Stimulated activated CD4-positive, alpha-beta T cell treated with anti-CD3 and anti-CD28 coated beads, Interleukin-4, amount 100 ng/mL, for 4 hours (primary cell): ENCODE measurements at regions not wholly inside any gene's neighbourhood (a gene's known extent, or its start where the extent isn't known, plus 50 kb on each side); places are given as distances from the start of the nearest gene placed in this dataset.
"Not testable (repeated sequence)": the region's sequence is repeated elsewhere in the genome, so short reads cannot be mapped to it uniquely, and the experiment has no call there.

Experiments used
- DNase-seq, 2 experiments: peaks; one replicate each; pipeline ENCODE4 v3.0.0-alpha.2; 2020

DNA sequence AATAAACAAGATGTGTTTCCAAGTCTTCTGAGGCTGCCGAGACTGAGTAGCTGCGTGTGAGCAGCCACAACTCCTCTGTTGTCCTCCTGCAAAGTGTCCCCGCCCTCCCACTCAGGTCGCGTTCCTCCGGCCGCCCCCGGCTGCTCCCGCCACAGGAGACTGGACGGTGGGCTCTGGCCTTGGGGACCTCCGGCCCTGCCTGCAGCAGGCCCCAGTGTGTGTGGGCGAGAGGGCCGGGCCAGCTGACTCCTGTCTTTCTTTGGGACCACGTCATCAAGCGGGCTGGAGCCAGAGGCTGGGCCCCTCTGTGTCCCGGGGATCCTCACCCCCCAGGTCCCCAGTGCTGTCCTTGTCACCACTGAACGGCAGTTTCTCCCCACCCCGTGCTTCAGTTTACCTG lies 175.3 kb downstream of the NPIPB11 start:
- no peak for DNase-seq

- no peak for DNase-seq
These were observed 175.8 kb downstream of the NPIPB11 start for GRCh38 chr16:29230671-29231096.

GRCh38 chr16:29230006-29230668 lies 176.4 kb downstream of the NPIPB11 start:
- not testable (repeated sequence) for DNase-seq

DNA sequence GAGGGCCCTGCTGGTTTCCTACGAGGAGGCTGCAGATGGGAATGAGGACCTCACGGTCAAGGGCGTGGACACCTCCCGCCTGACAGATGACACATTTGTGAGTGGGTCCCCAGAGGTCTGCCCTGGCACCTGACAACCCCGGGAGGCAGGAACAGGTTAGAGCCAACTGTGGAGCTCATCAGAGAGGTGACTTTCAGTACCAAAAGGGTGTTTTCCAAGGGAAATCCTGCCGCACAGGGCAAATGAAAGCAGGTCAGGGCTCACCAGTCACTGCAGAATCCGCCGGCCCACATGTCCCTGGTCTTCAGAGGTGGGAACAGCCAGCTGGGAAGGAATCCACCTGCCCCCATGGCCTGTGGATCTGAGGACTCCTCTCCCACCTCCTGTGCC lies 176.9 kb downstream of the NPIPB11 start:
- DNase-seq: not testable (repeated sequence)

DNA sequence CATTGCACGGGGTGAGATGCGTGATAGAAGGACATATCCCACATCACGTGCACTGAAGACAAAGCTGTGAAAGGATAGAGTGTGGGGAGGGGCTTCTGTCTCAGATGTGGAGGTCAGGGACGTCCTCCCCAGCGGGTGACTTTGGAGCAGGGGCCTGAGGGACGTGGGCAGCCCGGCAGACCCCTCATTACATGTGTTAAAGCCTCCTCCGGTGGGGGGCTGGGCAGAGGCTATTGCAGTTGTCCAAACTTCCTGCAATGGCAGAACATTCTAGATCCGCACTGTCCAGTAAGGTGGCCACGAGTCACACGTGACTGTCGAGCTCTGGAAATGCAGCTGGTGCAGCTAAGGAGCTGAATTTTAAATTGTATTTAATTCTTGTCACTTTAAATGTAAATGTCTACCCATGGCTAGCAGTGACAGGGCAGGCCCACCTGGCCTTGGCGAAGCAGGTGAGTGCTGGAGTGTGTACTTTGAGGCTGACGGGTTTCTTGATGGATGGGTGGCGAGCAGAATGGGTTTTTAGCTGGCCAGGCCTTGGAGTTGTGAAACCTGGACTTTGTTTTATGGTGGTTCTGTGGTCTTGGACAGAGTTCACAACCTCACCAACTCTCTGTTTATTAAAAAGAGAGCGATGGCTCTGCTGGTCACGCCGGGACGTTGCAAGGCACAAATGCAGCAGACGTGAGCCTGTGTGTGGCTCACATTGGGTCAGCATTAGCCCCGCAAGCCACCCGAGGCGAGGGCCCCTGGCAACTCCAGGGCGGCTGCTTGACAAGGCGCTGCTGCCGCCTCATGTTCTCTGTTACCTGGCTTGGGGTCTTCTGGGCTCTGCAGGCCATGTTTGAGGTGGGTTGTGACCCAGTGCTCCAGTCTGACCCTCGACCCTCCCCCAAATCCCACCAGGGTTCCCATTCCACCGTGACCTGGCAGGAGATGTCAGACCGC lies 177.6 kb downstream of the NPIPB11 start:
- DNase-seq: not testable (repeated sequence)

DNA sequence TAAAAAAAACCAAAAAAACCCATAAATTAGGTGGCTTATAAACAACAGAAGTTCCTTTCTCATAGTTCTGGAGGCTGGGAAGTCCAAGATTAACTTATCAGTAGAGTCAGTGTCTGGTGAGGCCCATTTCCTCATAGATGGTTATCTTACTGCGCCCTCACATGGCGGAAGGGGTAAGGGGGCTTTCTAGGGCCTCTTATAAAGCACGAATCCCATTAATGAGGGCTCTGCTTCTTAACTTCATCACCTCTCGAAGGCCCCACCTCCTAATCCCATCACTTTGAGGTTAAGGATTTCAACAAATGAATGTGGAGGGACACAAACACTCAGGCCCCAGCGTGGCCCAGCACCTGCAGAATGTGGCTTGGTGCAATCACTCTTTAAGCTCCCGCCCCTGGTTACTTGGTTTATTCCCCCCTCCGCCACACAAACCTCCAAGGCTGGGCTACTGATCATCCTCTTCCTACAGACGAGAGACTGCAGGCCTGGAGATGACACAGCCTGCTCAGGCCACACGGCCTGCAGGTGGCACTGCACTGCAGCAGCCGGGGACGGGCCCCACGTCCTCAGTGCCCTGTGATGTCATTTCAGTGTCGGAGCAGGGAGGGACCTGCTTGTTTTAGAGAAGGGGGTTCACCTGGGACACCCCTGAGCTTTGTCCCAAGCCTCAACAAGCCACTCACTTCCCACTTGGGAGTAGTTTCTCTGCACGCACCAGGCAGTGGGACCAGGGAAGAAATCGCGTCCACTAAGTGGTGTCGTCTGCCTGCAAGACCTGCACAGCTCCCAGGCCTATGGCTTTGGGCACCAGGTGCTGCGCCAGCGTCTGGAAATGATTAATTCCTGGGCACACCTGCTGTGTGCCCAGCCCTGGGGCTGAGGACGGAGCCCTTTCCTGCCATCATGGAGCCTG lies 178.5 kb downstream of the NPIPB11 start:
- peak; percentile 35 to 55 for DNase-seq

- DNase-seq: no peak
These were observed 179.7 kb downstream of the NPIPB11 start for GRCh38 chr16:29226782-29227181.

GRCh38 chr16:29224675-29225074 lies 181.8 kb downstream of the NPIPB11 start:
- DNase-seq: not testable (repeated sequence)

DNA sequence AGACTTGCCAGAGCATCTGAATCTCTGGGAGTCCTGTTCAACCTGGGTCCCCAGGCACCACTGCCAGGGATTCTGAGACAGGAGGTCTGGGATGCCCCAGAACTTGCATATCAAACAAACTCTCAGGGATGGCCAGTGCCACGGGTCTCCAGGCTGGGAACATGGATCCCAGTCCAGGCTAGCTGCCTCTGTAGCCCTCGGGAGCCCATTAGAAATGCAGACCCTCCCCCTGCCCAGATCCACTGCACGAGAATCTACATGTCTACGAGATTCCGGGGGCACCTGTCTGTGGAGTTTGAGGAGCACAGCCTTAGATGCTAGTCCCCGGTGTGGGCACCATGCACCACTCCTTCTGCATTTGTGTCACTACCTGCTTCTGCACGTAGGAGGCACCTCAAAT lies 183.9 kb downstream of the NPIPB11 start:
- not testable (repeated sequence) for DNase-seq

DNA sequence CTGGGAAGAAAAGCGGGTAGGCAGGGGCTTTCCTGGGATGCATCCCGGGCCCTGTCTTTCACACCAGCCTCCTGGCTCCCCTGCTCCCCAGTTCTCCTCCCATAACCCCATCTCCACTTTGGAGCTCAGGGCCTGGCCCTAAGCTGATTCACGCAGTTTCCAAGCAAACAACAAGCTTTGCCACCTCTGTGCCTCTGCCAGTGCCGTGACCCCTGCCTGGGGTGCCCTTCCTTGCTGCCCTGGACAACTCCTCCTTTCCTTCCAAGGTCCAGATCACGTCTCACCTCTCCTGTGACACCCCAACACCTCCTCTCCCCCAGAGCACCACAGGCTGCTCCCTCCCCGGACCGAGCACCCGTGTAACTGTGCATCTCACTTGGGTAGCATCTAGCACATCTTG lies 184.5 kb downstream of the NPIPB11 start:
- not testable (repeated sequence) for DNase-seq

DNA sequence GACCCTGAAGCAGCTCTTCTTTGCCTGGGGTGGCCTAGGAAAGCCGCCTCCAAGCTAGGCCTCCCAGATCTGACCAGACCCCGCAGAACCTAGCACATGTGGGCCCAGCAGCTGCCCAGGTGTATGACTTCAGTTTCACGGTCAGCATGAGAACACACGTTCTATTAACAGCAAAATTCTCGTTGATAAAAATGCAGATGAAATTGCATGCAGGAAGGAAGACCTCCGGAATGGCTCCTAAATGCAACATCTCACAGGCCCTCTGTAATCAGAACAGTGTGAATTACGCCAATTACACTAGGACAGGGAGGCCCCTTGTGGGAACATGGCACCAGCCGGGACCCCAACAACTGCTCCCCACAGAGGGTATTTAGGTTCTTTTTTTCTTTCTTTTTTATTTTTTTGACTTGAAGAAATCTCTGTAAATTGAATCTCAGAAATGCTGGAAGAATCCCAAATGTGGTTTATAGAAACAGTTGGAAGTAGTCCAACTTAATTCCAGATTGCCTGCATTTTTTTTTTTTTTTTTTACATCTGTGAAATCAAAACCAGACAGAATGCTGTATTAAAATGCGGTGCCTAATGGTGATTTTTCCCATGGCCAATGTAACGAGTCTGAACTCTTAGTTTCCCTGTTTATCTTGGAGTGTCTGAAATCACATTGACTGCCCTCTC lies 185.1 kb downstream of the NPIPB11 start:
- not testable (repeated sequence) for DNase-seq

GRCh38 chr16:29220647-29221191 lies 185.8 kb downstream of the NPIPB11 start:
- DNase-seq: not testable (repeated sequence)

DNA sequence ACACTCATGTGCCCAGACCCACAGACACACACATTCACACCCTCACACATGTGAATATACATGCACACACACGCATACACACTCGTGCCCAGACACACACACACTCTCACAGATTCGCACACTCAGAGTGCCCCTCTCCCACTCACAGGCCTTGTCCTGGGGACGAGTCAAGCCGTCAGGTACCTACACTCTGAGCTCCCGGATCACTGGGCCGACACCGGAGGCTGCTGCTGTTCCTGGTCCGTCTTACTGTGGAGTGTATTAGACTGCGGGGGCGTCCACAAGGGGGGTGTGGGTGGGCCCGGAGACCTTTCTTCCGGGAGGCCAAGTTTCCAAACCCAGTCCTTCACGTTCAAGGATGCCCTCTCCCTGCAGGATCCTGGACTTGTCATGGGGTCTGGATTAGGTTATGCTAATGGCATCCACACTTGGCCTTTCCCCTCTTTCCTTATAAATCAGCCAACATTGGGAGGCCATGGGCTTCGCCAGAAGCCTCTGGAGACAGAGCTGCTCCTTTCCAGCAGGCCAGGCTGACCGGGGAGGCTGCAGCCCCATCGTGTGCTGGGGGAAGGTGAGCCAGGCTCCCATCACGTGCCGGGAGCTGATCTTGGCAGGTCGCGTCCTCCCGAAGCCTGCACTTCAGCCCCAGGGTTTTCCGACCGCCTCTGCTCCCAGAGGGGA lies 186.4 kb downstream of the NPIPB11 start:
- not testable (repeated sequence) for DNase-seq

- DNase-seq: not testable (repeated sequence)
These were observed 186.9 kb downstream of the NPIPB11 start for GRCh38 chr16:29219562-29219961.

DNA sequence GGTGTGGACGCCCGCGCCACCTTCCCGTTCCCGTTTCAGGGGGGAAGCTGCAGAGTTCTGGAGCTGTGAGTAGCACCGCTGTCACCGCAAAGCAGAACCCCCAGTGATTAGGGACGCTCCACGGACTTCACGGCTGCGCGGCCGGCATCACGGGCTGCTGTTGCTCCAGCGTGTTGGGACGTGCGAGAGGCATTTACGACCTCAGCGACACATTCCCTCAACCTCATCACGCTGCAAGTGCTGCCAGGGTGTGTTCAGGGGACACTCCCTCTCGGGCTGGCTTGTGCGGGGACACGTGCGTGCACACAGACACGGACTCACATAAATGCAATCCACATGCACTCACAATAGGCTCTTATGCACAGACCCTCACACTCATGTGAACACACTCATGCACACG lies 187.9 kb downstream of the NPIPB11 start:
- not testable (repeated sequence) for DNase-seq

DNA sequence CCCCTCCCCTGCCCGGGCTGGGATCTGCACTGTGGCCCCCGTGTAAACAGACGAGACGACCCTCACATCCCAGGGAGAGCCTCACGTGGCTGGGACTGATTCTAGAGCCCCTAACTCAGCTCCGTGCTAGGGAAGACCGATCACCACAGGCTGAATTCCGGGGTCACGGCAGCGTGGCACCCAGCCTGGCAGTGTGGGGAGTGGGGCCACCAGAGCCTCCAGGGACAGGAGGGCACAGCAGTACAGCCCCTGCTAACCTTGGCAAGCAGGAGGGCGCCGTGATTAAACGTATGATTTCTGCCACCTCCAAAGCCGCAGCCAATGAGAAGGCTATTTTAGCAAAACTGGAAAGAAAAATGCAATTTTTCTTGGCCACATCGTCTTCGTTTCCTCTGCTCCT lies 188.3 kb downstream of the NPIPB11 start:
- not testable (repeated sequence) for DNase-seq

DNA sequence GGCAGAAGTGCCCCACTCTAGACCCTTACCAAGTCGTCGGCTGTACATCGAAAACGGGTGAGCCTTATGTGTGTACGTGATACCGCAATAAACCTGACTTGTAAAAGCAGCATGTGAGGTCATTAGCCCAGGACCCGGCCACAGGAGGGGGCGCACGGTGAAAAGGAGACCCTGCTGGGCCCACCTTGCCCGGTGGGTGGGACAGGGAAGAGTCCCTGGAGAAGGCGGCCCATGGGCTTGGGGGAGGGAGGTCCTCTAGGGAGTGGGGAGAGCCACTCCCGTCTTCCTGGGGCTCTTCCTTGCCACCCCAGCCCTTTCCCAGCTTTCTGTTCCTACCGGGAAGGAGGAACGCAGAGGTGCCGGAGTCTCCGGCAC lies 188.8 kb downstream of the NPIPB11 start:
- DNase-seq: not testable (repeated sequence)

DNA sequence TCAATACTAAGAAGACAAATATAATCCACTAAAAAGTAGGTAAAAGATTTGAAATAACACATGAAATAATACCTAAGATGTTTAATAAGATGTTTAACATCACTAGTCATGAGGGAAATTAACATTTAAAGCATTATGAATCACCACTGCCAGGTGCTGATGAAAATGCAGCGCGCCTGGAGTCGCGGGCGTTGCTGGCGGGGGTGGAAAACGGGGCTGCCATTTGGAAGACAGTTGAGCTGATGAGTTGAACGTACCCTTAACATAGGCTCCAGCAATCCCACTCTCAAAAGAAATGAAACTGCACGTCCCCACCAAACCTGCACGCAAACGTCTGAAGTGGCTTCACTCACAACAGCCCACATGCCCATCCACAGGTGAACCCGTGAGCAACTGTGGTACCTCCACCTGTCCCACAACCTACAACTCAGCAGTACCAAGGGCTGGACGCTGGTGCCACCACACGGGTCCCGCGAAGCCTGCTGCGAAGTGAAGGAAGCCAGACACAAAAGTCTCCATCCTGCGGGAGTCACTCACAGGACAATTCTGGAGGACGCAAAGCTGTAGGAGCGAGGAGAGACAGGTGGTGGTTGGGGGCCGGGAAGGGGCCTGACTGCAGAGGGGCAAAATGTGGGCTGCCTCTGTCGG lies 189.3 kb downstream of the NPIPB11 start:
- not testable (repeated sequence) for DNase-seq

- not testable (repeated sequence) for DNase-seq
These were observed 192.7 kb downstream of the NPIPB11 start for GRCh38 chr16:29213770-29214169.

DNA sequence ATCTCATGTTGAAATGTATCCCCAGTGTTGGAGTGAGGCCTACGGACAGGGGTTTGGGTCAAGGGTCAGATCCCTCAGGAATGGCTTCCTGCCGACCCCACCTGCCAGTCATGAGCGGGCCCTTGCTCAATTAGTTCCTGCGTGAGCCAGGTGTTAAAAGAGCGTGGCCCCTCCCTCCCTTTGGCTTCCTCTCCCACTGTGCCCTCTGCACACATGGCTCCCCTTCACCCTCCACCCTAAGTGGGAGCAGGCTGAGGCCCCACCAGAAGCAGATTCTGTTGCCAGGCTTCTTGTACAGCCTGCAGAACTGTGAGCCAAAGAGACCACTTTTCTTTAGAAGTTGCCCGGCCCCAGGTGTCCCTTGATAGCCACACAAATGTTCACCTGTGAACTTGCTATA lies 193.3 kb downstream of the NPIPB11 start:
- not testable (repeated sequence) for DNase-seq
